HG03097 (cell line): ENCODE measurements at regions not wholly inside any gene's neighbourhood (a gene's known extent, or its start where the extent isn't known, plus 50 kb on each side); places are given as distances from the start of the nearest gene placed in this dataset.

Experiments used
- ATAC-seq: cut with Tn5 transposase; IDR thresholded peaks from one replicate; pipeline ENCODE4 v1.9.1; 2021; ENCODE audit not compliant: unreplicated experiment, low FRiP score

DNA sequence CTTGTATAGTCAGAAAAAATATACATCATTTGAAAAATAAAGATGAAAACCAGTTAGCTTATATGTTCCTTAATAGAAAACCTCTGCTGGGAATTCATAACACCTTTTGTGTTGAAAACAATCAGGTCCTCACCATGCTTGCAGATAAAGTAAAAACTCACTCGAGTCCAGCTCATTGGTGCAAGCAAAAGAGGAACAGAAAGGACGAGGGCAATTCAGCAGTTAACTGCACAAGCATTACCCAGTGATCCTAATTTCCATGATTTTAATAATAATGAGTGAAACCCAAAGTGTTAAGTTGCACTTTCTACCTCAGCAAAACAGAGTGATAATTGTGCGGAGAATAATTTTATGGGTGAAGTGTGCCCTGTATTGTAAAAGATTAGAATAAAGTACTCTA is 839.9 kb downstream of the BCL11A start:
- no peak for ATAC-seq

DNA sequence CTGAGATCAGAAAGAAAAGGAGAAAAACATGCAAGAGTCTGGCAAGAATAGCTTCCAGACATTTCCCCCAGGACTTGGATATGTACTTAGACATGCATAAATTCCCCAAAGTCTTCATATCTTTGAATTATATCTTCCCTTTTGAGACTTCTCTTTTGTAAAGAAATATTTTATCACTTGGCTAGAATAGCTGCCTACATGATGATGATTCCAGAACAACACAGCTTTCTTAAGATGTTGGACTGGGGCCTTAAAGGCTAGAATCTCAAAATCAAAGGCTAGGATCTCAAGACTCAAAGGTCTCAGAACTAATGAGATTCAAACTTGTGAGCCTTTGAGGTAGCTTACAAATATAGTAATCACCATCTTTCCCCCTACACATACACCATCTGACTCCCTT is 842.3 kb downstream of the BCL11A start:
- no peak for ATAC-seq

- no peak for ATAC-seq
Measured at GRCh38 chr2:59706729-59707128, 846.7 kb downstream of the BCL11A start.

GRCh38 chr2:59703796-59704195 is 849.7 kb downstream of the BCL11A start:
- no peak for ATAC-seq

DNA sequence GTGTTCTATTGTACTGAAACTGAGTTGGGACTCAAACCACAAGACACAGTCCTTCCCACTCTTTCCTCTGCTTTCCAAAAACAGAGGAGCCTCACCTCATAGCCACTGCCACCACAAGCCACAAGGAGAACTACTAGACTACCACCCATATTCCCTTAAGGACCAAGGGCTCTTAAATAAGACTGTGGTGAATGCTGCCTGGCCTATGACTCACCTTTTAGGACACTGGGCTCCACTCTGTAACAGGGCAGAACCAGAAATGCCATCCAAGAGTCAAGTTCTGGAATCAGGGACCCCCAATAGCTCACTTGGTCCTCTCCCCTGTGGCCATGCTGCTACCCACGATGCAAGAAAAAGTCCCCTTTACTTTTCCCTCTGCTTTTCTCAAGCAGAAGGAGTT is 851.4 kb downstream of the BCL11A start:
- no peak for ATAC-seq

DNA sequence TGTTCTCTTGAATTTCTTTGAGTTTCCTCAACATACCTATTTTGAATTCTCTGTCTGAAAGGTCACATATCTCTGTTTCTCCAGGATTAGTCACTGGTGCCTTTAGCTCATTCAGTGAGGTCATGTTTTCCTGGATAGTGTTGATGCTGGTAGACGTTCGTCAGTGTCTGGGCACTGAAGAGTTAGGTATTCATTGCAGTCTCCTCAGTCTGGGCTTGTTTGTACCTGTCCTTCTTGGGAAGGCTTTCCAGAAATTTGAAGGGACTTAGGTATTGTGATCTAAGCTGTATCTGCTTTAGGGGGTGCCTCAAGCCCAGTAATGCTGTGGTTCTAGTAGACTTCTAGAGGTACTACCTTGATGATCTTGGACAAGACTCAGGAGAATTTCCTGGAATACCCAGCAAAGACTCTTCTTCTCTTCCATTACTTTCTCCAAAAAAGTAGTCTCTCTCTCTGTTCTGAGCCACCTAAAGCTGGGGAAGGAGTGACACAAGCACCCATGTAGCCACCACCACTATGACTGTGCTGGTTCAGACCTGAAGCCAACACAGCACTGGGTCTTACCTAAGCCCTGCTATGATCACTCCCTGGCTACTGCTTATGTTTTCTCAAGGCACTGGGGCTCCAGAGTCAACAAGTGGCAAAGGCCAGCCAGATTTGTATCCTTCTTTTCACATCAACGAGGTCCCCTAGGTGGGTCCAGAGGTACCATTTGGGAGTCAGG is 852.0 kb downstream of the BCL11A start:
- no peak for ATAC-seq

GRCh38 chr2:59694176-59694575 is 859.3 kb downstream of the BCL11A start:
- ATAC-seq = no peak

GRCh38 chr2:59693231-59693959 is 860.1 kb downstream of the BCL11A start:
- ATAC-seq = no peak

DNA sequence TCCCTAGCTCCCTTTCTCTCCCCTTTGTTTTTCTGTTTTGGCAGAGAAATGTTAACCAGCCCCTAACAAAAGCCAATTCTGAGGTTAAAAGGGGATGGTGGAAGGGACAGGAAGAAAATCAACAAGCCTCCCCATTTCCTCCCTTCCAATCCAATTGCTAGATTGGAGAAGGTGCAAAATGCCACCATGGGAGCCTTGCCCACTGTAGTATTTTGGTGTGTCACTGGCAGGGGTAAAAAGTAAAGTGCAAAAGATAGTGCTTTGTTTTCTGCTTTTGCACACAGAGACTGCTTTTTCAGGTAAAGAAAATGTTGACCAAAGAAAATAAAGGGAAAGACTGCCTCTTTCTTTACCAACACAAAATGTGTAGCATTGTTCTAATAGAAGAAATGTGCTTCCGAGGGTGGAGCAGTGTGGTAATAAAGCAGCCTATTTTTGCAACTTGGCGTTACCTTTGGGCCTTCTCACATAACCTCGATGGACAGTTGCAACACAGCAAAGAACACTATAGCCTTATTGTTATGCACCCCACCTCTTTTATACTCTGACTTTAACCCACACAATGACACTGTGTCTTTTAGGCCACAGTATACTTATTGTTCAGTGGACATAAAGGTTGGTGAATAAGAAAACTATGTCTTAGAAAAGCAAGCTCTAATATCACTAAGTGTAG is 861.8 kb downstream of the BCL11A start:
- ATAC-seq = no peak

DNA sequence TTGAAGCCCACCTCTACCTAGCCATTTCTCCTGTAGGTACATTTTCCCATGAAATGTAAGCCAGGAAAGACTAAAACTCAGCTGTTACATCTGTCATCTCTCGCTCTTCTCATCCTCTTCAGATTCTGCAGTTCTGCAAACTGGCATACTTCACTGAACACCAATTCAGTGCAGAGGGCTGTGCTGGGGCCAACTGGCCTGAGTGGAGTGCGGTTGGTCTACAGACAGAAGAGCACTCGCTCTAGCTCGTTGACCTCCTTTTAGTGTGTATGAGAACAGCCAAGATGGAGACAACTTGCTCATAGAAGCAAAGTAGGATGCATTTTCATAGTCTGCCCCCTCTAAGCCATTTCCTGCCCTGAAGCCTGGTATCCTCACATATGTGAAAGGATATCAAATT is 862.6 kb downstream of the BCL11A start:
- no peak for ATAC-seq

DNA sequence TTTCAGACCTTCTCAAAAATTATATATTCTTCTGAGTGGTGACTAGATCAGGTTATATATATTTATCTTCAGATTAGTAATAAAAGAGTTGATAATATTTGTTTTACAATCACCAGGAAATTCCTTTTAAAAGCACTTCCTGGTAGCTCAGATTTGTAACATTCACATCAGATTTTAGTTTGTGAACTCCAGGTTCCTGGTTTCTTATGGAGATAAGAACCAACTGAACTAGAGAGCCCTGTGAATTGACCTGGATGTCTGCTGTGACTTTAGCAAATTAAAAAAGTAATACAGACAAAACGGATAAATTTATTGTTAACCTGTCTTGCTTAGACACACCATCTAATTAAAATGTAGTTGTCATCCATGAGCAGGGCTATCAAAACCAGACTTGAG is 868.7 kb downstream of the BCL11A start:
- no peak for ATAC-seq

DNA sequence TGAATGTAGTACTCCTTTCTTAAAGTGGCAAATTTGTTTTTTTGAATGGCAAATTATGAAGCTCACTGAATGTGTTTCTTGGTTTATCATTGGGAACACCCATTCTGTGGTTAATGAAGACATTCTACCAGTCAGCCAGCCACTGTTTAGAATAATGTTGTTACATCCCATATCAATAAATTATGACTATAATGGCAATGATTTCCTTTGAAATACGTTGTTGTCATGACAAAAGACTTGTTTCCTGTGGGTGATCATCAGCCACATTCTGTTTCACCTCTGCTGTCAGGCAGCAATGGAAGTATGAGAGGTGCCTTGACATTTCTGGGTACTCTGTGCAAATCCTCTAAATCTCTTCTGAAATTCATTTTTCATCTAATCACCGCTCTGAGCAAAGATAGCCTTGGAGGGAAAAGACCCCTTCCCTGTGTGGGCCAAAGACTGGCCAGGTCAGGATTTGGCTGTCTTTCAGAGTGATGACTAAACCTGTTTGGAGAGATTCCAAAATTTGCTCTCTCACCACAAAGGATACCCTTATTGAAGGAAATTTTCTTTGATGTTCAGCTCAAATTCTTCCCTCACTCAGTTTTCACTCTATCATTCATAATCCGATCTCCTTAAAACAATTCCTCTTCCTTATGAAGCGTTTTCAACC is 869.2 kb downstream of the BCL11A start:
- no peak for ATAC-seq

DNA sequence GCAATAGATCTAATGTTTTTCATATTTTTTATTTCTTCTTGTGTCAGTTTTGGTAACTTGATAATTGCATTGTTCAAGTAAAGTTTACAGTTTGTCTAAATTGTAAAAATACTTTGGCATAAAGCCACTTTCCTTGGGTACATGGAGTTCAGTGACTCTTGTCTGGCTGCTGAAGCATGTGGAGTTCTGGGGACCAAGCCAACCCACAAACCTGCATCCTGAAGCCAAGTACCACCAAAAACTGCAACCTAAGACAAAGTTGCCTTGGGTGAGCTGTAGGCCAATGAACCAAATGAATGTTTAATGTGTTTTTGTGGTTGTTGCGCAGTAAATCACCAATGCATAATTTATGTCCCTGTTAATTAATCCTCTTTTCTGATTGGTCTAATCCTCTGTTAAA is 872.6 kb downstream of the BCL11A start:
- ATAC-seq = no peak

DNA sequence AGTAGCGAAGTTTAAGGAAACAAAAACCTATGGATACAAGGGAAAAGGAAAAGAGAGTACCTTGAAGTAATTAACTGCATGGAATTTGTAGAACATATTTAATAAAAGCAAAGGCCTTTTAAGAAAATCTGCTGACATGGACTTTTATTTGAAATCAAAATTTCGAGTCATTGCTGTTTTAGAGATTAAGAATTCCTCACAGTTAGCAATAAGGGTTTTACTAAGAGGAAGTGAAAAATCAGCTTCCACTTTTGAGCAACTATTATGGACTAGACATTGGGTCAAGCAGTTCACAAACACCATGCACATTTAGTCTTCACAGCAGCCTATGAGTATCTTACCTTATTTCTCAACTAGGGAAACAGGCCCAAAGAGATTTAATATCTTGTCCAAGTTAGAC is 876.3 kb downstream of the BCL11A start:
- ATAC-seq = no peak

- no peak for ATAC-seq
Measured at GRCh38 chr2:59674100-59674499, 879.4 kb downstream of the BCL11A start.

GRCh38 chr2:59665021-59665420 is 888.4 kb downstream of the BCL11A start:
- ATAC-seq = no peak

GRCh38 chr2:59662127-59662861 is 891.2 kb downstream of the BCL11A start:
- no peak for ATAC-seq

DNA sequence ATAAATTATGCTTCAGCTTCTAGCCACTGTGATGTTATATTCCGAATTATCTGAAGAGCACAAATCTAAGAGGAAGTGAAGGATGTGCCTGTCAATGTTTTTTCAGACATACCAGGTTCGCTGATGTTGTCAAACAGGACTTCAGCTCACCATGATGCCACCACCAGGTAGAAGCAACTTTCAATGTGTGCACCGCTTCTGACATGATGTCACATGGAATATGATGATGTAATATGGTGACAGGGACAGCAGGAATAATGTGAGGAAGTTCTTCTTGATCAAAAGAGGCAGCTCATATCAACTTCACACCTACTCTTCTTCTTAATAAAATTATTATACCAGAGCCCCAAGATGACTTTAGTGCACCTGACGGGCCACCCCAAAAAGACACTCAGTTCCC is 893.2 kb downstream of the BCL11A start:
- ATAC-seq = no peak

DNA sequence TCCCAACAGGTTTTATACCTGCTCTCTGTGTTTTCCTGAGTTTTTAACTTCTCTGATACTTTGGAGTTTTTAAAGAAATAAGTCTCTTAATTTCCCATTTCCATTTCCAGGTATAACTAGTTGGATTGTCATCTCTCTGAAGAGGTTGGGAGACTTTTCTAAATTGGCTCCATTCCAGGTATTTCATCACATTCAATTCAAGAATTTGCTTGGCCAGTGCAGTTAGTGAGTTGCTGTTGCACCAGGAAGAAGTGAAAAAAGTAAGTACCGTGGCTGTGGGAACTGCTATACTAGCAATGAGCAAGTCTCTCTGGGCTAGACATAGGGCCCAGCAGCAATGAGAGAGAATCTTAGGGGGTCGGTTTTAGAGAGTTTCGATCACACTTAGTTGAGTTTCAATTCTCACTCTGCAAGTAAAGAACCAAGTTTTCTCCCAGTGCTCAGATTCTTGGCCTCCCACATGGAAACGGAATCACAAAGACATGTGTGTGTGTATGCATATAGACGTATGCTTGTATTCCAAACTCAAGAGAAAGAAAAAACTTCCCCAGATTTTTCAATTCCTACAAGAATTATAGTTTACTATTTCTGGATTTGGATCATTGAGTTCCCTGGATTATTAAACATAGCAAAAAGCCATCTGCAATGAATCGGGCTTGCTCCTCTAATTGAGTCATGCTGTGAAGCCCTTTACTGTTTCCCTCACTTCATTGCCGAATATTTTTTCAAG is 894.4 kb downstream of the BCL11A start:
- ATAC-seq = no peak

DNA sequence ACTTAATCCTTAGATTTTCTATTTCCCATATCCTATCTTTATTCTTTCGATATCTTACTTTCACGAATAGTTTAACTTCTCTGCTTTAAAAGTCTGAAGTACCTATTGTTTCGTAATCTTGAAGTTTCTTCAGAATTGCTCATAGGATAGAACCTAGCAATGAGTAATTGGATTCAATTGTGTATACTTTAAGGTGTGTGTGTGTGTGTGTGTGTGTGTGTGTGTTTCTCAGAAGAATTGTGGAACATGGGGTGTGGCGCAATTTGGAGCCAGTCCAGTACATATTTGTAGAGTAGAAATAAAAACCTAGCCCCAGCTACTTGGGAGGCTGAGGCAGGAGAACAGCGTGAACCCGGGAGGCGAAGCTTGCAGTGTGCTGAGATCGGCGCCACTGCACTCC is 897.6 kb downstream of the BCL11A start:
- no peak for ATAC-seq
